ENCODE measurements at regions not wholly inside any gene's neighbourhood (a gene's known extent, or its start where the extent isn't known, plus 50 kb on each side); places are given as distances from the start of the nearest gene placed in this dataset.

DNA sequence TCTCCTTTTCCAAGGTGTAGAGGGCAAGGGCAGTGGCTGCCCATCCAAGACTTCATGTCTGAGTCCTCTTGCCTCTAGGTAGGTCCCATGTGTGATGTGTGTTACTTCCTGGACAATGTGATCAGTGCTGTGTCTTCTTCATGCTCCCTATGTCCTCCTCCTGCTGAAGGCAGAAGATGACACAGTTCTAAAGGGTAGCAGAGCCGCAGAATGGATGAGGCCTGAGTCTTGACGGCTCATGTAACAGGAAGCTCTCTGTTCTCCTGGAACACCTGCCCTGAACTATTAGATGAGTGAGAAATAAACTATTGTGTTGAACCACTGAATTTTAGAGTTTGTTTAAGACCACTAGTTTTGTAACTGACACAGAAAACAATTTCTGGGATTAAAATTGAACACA is 165.9 kb downstream of the NDFIP2 start:
- H3K4me3 ChIP-seq (ENCODE audit: low read depth, low read length): no peak overlapping the region
- TF ChIP-seq, protein P1, sequence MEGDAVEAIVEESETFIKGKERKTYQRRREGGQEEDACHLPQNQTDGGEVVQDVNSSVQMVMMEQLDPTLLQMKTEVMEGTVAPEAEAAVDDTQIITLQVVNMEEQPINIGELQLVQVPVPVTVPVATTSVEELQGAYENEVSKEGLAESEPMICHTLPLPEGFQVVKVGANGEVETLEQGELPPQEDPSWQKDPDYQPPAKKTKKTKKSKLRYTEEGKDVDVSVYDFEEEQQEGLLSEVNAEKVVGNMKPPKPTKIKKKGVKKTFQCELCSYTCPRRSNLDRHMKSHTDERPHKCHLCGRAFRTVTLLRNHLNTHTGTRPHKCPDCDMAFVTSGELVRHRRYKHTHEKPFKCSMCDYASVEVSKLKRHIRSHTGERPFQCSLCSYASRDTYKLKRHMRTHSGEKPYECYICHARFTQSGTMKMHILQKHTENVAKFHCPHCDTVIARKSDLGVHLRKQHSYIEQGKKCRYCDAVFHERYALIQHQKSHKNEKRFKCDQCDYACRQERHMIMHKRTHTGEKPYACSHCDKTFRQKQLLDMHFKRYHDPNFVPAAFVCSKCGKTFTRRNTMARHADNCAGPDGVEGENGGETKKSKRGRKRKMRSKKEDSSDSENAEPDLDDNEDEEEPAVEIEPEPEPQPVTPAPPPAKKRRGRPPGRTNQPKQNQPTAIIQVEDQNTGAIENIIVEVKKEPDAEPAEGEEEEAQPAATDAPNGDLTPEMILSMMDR (IDR thresholded peaks at IDR 0.05; ENCODE audit: low read depth, low read length): no peak

DNA sequence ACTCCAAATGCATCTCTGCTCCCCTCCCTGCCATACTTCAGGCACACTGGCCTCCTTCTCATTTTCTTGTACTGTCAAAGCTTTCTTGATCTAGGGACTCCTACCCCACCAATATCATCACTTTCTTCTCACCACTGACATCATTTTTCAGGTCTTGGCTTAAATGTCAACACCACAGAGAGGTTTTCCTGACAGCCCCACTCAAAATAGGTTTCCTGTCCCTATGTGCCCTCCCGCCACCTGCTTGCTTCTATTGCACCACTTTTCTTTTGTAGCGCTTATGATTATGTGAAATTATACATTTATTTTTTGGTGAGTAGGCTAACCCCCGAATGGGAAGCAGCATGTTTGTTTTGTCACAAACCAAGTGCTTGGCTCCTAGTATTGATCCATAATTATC is 164.6 kb downstream of the NDFIP2 start:
- no peak overlapping the region for H3K4me3 ChIP-seq (ENCODE audit: low read depth, low read length)
- TF ChIP-seq, protein P1 (IDR thresholded peaks at IDR 0.05; ENCODE audit: low read depth, low read length): no peak

DNA sequence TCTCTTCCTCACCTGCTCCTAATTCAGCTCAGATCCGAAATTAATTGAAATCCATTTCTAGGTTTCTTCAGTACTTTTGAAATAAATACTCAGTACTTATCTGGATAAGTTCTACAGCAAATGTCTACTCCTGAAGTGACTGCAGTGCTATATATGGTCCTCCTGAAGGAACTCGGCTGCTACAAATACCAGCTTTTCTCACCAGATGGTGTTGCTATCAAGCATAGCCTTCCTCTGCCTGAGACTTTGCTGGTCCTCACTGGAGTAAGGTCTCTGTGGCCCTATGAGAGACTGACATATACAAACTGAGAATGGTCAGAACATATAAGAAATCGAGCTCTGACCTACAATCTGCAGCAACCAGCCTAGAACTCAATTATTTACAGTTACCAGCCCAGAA is 161.6 kb downstream of the NDFIP2 start:
- TF ChIP-seq, protein P1 (IDR thresholded peaks at IDR 0.05; ENCODE audit: low read depth, low read length): no peak

DNA sequence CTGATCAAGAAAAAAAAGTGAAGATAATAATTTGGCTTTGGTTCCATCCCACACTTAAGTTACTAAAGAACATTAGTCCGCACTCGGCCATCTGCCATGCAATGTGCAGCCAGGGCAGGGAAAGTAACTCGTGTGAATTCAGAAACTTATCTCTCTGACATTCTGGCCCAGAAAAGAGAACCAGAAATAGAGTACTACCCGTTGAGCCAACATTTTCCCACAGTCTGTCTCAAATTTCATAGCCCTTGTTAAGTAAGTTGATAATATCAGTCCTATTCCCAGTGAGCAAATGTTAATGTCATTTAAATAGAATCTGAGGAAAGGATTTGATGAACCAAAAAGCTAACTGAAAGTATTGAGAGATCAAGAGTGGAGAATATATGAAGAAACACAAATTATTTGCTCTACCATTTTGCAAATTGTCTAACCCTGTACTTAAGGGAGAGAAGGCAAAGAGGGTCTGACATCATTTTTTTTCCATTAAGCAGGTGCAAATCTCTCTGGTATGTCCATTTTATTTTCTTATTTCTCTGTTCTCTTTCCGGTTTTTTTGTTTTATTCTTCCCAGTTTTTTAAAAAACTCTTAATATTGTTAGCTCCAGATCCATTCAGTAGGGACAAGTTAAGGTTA is 156.3 kb downstream of the NDFIP2 start:
- H3K4me3 ChIP-seq (ENCODE audit: low read depth, low read length): no peak overlapping the region

More for the DNA sequence above, 161.6 kb downstream of the NDFIP2 start:
- no peak overlapping the region for H3K4me3 ChIP-seq (ENCODE audit: low read depth, low read length)

DNA sequence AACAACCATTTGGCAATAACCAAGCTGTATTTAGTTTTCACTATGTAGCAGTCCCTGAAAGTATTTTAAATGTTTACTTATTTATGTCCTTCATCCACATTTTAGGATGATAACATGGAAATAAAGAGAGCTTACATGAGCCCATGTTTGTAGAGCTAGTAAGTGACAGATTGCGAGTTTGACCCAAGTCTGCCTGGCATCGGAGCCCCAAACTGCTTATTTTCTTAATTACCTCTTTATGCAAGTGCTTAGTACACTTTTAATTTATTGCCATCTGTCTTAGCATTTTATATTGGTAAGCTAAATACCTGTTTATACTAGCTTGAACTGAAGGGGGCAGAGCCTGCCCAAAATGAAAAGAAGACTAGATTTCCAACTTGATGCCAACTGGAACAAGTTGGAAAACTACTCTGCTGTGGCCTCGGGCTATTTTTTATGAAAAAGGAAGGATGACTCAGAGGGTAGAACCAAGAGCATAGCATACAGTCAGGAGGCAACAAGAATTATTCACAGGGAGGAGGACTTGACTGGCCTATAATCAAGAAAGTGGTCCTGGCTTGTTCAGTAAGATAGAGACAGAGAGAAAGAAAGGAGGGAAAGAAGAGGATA is 150.2 kb downstream of the NDFIP2 start:
- H3K4me3 ChIP-seq (ENCODE audit: low read depth, low read length): no peak overlapping the region
- TF ChIP-seq, protein P1 (IDR thresholded peaks at IDR 0.05; ENCODE audit: low read depth, low read length): no peak

More for the DNA sequence above, 156.3 kb downstream of the NDFIP2 start:
- TF ChIP-seq, protein P1 (IDR thresholded peaks at IDR 0.05; ENCODE audit: low read depth, low read length): no peak

DNA sequence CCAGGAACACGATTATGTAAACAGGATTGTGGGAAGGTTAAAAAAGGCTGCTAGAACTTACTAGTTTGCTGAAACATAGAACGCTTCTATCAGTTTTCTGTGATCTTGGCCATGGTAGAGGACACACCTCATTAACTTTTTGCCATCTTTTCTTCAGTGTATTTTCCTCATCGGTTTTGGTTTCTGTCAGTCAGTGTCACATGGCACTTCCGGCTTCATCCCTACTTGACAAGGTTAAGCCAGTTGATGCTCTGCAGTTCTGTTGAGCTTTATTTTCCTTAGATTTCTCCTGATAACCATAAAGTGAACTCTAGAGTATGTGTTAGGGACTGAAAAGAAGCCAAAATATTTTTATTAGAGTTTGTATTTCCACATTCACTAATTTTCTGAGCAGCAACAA is 147.5 kb downstream of the NDFIP2 start:
- no peak overlapping the region for H3K4me3 ChIP-seq (ENCODE audit: low read depth, low read length)
- TF ChIP-seq, protein P1 (IDR thresholded peaks at IDR 0.05; ENCODE audit: low read depth, low read length): no peak

DNA sequence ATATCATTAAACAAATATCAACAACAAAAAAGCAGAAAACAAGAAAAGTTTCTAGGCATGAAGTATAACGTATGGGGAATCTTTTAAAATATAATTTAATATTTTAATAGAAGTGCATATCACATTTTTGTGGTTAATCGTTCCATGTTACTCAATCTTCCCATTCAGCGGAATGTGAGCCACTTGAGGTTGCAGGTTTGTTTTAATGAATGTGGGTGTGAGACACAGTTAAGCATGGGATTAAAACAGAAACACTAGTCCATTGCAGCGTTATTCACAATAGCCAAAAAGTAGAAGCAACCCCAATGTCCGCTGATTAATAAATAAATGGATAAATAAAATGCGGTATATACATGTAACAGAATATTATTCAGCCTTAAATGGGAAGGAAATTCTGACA is 146.0 kb downstream of the NDFIP2 start:
- TF ChIP-seq, protein P1 (IDR thresholded peaks at IDR 0.05; ENCODE audit: low read depth, low read length): no peak
- H3K4me3 ChIP-seq (ENCODE audit: low read depth, low read length): no peak overlapping the region

All from WI38 (cell line).